GM18858 (cell line): ENCODE measurements at regions not wholly inside any gene's neighbourhood (a gene's known extent, or its start where the extent isn't known, plus 50 kb on each side); places are given as distances from the start of the nearest gene placed in this dataset.
"Not testable (repeated sequence)": the region's sequence is repeated elsewhere in the genome, so short reads cannot be mapped to it uniquely, and the experiment has no call there.

ENCODE experiments used
- ATAC-seq: cut with Tn5 transposase; IDR thresholded peaks from one replicate; pipeline ENCODE4 v1.9.1; 2021; ENCODE audit not compliant: unreplicated experiment

DNA sequence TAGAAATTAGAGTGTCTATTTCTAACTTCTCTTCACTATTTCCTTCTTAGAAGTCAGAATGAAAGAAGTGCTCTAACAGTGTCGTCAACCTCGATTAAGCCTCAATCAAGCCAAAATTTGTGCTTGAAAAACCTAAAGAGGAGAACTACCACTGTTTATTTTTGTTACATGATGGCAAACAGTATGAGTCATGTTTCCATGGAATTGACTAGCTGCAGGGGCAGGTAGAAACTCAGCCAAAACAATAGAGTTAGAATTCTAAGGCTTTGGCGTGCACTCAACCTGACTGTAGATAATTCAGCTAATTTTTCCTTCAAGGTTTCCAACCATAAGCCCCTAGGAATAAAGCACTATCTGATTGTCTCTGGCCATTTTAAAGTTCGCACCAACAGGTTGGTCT is 415.9 kb downstream of the ETS1 start:
- no peak for ATAC-seq

DNA sequence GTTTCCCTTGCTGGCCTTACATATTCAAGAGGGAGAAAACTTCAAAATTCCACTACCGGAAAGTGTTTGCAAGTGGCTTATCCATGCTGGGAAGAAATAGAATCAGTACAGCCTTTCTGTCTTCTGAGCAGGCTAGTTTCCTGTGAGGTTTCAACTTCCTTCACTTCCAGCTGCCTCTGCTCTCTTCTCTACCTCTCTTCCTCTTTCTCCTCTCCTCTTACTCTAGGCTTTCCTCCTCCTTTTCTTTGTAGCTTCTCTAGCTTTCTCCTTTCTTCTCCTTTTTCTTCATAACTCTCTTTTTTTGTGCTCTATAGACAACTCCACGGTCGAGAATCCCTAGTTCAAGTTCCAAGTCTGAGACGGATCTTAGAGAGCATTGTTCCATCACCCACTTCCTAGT is 421.8 kb downstream of the ETS1 start:
- ATAC-seq, result no peak

DNA sequence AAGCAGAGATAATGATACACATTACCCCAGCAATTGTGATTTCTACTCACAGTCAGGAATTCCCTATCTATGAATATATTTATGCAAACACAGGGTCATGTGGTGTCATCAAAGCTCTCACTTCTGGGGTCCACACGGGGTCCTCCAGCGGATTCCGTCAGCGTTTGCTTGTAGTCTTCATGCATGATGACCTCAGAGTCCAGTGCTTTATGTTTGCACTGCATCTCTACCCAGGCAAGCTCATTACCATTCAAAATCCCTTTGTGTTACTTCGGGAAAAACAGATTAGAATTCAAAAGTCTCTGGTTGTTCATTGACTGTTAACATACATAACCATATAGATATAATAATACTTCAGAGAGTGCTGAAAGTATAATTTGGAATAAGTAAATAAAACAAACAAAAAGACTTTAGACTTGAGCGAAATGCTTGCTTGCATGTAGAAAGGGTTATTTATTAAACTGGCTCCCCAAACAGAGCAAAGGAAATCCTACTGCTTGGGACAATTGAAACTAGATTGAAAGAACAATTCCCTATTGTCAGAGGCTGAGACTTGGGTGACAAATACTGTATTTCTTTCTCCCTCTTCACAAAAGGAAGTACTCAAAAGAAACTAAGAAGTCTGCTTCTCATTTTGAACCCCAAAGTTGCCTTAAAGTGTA is 423.1 kb downstream of the ETS1 start:
- no peak for ATAC-seq

DNA sequence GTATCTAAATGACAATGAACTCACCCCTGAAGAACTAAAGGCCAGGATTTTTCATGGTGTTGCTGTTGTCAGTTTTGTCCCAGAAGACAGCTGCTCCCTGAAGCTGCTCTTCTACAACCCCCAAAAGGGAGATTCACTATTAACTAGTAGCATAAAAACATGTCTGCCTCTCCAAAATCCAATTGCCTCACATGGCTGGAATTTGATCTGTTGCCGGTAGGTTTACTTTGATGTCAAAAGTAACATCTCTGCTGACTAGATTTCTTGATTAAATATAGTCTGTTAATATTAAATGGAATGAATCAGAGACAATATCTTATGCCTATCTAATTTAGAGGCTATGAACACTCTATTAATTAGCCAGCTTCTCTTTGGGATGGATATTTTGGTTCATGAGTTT is 425.4 kb downstream of the ETS1 start:
- no peak for ATAC-seq

DNA sequence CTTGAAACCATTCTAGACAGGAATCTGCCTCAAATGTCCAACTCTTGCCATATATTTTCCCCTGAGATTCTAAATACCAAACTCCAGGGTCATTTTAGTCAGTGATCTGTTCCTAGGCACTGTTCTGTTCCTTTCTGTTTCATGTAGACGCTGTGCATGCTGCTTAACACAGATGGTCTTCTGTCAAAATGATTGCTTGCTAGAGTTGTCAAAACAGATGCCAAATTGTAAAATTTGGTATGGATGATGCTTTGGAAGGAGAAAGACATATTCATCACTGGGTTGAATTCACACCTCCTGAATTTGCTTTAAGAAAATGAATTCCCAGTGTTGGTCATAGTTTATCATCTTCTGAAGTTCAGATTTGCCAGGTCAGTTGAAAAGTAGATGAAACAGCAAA is 425.9 kb downstream of the ETS1 start:
- ATAC-seq, result no peak

DNA sequence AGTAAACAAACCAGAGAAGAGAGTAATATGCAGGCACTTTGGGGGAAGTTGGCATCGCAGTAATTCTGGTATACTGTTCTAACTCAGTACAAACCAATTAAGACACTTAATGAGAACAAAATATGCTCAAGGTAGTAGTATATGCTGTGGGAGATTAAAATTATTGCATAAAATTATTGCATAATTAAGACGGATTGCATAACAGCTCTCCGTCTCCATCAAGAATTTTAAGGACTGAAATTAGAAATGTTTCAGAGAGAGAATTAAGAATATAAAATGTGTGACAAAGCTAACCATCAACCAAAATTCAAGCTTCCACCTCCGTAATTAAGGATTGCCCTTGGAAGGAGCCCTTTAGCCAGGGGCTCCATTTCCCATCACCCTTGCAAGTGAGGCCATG is 428.5 kb downstream of the ETS1 start:
- ATAC-seq, result no peak

DNA sequence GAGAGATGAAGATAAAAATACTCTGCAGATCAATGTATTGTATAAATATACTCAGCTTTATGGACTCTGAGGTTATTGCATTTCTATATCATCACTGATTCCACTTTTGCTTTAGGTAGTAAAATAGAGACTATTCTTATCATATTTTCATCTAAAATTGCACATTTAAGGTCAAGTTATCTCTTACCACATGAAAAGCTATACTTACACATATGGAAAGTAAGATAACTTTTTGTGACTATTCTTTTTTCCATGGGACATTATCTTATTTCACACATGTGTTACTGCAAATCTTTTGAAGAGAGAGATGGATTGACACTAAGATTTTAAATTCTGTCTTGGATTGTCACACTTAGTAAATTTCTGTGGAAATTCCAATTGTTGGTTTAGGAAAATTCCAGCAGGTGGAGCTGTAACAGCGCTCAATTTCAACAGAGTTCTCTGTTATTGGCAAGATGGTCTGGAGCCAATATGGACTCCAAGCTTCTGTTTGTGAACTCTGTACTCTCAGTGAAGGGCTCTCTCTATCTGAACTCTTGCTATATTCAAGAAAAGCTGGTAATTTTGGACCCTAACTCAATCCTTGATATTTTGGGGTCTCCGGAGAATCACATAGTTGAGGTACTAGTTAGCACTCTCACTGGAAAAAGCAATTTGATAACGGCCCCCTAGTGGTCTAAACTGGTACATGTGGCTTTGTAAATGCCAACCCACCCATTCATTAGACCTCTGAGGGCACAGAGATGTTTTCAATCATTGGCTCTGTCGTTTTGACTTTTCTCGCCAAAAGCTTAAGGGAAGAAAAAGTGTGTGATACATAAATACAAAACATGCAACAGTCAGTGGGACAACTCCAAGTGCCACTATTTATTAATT is 429.7 kb downstream of the ETS1 start:
- ATAC-seq, result peak; percentile 63

DNA sequence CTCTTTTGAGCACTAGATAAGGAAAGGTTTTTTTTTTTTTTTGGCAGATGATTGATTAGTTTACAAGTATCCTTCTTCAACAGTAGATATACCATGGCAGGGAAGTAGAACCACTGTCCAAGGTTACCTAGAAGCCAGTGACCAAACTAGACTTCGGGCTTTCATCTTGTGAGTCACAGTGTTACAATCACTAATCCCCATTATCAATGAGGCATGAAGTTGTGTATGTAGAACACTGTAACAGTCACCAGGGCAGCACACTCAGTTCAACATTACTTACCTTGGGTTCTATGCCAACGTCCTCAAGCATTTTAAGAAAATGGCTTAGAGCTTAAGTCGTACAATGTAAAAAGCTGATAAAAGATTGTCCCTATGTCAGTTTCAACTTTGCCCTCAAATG is 430.9 kb downstream of the ETS1 start:
- ATAC-seq, result no peak

DNA sequence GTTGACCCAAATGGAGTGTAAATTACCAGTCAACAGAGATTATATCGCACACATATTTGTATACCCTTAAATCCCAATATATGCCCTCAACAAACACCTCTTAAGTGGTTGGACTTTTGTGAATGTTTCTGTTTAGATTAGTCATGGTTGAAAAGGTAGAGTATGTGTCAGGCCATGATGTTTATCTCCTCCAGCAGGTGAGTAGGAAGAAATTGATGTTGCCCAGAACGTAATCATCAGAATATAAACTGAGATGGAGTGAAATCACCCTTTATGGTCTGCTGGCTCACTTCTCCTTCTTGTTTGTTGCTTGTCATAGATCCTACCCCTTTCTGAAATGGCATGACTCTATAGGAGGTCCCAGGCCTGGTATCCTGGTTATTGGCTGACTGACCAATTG is 431.8 kb downstream of the ETS1 start:
- no peak for ATAC-seq

DNA sequence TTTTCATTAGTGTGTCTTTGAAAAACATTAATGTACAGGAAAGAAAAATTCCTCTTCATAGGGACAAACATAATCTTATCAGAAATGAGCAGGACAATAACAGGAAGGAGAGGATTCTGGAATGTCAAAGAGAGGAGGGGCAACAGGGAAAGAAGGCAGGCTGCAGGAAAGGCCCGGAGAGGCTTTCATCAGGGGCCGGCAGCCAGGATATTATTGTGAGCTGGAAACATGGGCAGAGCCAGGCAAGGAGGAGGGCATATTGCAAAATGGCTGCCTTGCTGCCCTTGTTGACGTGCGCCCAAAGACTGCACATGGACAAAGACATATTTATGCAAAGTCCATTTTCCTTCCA is 433.7 kb downstream of the ETS1 start:
- ATAC-seq, result no peak

DNA sequence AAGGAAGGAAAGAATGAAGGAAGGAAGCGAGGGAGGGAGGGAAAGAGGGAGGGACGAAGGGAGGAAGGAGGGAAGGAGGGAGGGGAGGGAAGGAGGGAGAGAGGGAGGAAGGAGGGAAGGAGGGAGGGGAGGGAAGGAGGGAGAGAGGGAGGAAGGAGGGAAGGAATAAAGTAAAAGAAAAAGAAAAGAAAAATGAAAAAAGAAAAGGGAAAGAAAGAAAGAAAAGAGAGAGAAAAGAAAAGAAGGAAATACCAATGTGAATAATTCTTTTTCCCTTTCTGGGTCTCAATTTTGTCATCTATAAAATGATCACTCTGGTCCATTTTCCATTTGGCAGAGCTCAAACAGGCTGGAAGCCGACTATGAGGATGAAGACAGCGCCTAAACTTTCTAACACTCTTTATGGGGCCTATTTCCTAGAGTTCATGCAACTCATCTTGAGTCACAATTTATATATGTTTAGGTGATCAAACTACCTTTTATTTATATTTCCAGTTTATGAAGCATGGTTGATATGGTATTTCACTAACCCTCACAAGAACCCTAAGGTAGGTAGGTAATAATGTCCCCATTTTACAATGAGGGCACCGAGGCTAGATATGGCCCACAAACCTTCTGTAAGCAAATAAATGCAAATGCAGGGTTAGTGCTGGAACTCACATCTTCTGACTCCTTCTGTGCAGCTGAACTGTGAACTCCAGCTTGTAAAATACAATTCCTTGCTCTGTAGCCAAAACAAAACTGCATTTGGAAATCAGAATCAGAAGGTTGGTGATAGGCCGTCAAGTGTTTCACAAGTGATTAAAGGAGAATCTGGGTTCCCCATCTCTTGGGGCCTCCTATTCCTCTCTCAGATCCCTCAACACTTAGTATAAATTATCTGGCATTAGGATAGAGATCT is 434.3 kb downstream of the ETS1 start:
- no peak for ATAC-seq

DNA sequence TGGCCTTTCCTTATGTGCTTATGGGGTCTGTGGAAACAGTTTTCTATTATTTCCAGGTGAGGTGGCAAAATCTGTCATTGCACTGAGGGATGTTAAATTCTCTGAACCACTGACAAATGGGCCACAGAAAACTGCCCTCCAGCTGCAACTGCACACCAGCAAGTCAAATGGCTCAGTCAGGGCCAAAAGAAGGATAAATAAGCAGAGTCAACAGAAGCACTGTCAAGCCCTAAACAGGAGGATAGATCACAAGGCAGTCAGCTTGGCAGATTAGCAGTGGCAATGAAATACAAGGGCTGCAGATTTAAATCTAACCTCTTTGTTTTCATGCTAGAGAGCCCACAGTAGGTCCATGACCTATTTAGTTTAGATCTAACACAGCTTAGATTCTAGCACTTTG is 435.6 kb downstream of the ETS1 start:
- ATAC-seq, result no peak

DNA sequence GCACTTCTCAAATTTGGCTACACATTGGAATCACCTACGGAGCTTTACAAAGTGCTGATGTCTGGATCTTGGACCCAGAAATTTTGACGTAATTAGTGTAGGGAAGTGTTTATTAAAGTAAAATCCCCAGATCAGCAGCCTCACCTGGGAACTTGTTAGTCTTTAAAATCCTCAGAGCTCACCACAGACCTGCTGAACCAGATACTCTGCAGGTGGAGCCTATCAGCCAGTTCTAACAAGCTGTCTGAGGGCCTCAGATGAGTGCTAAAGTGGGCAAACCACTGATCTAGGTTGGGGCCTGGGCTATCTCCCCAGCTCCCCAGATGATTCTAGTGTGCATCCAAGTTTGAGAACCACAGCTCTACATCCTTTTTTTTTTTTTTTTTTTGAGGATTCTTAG is 436.0 kb downstream of the ETS1 start:
- ATAC-seq, result no peak

DNA sequence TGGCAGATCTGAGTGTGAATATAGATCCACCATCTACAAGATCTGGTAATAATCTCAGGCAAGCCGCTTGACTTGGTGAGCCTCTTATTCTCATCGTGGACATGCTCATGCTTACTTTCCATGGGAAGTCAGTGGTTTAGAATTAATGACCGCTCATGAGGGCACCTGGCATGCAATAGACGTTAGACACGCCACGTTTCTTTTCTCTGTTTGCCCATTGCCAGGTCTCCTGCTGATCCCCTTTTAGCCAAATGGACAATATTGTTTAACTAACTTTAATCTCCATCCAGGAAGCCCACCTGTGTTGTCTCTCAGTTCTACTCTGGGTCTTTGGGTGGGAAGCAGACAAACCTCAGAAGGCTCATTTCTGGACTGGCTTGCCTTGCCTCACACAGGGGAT is 439.1 kb downstream of the ETS1 start:
- no peak for ATAC-seq

DNA sequence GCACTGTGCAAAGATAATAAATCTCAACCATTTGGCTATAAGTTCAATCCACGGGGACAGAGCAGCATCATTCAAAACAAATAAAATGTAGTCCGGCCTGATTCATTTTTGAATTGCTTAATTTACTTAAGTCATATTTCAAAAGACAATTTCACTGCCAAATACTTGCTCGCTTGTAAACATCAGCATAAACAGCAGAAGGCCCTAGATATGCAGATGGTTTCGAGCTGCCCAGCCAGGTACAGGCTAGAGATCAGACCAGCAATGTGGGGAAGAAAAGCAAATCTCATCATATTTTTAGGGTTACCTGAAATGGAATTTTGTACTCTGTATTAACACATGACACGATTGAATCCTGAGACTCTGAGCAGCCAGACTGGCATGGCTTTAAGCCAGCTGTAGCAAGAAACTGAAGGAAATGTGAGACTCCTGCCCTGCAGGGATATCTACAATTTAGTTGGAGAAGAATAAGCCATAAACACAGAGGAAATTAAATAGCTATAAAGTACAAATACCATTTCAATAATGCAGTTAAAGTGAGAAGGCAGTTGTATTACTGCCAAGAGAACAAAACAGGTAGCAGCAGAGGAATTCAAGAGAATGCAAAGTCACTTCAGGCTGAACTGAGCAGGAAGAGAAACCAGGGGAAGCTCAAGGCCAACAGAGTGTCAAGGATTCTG is 440.3 kb downstream of the ETS1 start:
- no peak for ATAC-seq

DNA sequence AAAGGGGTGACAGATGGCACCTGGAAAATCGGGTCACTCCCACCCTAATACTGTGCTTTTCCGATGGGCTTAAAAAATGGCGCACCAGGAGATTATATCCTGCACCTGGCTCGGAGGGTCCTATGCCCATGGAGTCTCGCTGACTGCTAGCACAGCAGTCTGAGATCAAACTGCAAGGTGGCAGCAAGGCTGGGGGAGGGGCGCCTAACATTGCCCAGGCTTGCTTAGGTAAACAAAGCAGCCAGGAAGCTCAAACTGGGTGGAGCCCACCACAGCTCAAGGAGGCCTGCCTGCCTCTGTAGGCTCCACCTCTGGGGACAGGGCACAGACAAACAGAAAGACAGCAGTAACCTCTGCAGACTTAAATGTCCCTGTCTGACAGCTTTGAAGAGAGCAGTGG is 447.1 kb downstream of the ETS1 start:
- ATAC-seq, result not testable (repeated sequence)

DNA sequence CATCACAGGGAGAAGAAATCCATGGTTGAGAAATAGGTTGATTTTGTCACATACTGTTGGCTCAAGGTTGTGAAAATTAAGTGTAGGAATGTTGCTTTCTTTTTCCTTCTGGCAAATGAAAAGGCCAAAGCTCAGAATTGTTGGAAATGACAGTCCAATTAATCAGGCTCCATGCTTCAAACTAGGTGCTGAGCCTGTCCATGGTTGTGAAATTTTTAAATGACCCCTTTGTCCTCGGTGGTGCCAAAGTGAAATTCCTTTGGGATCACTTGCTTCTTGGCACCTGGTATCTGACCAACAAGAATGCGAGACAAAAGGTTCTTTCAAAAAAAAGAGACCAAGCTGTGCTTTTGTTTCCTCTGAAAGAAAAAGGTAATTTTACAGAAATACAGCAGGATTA is 451.9 kb downstream of the ETS1 start:
- no peak for ATAC-seq

DNA sequence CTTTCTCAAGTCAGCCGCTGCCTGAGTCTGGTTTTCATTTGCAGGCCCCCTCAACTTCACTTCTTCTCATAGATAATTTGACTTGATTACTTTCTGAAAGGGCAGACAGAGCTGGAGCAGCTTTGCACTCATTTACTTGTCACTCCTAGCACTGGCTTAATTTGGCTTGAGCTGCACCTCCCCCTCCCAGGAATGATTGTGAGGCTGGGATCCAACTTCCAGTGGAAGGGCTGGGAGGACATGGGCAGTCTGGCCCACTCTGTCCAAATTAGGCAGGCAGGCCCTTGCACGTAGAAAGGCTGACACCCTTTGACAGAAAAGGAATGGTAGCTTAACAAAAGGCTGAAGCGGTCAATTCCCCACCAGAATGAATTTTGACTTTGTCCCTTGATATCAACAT is 453.9 kb downstream of the ETS1 start:
- no peak for ATAC-seq

DNA sequence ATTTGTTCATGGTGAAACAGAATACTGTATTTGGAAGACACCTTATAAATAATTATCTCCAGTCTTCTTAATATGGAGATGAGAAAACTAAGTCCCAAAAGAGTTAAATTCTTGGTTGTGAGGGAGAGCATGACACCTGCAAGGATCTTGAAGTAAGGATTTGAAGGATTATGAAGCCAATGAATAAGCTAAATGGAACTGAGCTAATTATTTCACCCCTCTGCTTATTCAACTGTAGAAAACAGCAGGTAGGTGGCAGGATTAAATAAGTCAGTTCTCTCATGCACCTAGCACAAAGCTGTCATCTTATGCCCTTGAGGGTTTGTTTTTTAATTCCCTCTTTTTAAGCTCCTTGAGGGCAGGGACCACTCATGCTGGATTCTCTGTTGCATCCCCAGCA is 457.3 kb downstream of the ETS1 start:
- ATAC-seq, result no peak

DNA sequence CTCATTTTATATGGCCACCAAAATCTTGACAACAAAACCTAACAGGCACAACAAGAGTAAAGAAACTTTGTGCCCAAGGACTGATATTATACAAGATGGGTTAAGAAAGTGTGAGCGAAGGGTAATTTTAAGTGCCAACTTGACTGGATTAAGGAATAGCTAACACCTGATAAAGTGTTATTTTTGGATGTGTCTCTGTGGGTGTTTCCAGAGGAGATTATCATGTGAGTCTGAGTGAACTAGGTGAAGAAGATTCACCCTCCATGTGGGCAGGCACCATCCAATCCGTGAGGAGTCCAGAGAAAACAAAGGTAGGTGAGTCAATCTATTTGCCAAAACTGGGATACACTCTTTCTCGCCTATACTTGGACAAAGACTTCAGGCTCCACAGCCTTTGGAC is 461.6 kb downstream of the ETS1 start:
- ATAC-seq, result no peak

DNA sequence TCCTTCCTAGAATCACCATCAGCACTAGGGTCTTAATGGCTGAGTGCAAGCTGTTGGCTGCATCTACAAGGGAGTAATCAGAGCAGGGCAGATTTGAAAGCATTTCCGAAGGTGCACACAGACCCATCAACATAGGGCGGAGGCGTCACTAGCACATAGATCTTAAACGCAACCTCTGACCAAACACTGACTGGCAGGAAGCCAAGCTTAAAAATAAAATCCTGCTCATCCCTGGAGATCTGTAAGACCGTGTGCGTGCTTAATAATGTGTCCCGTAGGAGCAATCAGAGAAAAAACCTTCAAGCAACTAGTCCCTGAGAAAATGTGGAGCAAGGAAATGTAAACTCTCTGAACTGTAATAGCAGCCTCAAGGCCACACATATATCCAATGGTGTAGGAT is 470.5 kb downstream of the ETS1 start:
- ATAC-seq, result no peak
